H1 (cell line): ENCODE measurements at regions not wholly inside any gene's neighbourhood (a gene's known extent, or its start where the extent isn't known, plus 50 kb on each side); places are given as distances from the start of the nearest gene placed in this dataset.

Experiments used
- CTCF ChIA-PET: fragments of 300-600 bp; sonication (Branson Sonifier 250); formaldehyde crosslinking; loops from one replicate; lab custom pipeline; 2021; ENCODE audit not compliant: partially characterized antibody; lab: Charles Lee
- POLR2A ChIA-PET: fragments of 300-600 bp; sonication (Branson Sonifier 250); formaldehyde crosslinking; loops from one replicate; lab custom pipeline; 2021; ENCODE audit warnings: inconsistent platforms; ENCODE audit not compliant: partially characterized antibody; lab: Charles Lee
- DNase-seq, 2 experiments: peaks; one replicate each; pipeline versions ENCODE4 v3.0.0 to v3.0.0-alpha.2; 2010 to 2022; ENCODE audit warnings: low spot score in 2 of 2, low read depth in 1 of 2, mixed read lengths in 1 of 2
- FAIRE-seq: peaks from 2 replicates; lab custom pipeline; 2011; peaks lifted over from hg19 to GRCh38; lab: Jason Lieb, UNC
- H2AFZ ChIP-seq: 2 replicates; pipeline ENCODE4 v1.8.1; 2012; ENCODE audit warnings: low read length, inconsistent platforms
- H2AK5ac ChIP-seq: 2 replicates; pipeline ENCODE4 v1.6.1; 2013; ENCODE audit warnings: low read depth, low read length
- H2BK120ac ChIP-seq: replicated peaks from 2 replicates; pipeline ENCODE3; 2013; ENCODE audit warnings: low read depth, low read length, inconsistent platforms
- H2BK12ac ChIP-seq: 2 replicates; pipeline ENCODE4 v1.6.1; 2013; ENCODE audit warnings: low read depth, low read length
- H2BK15ac ChIP-seq: 2 replicates; pipeline ENCODE4 v1.6.1; 2013; ENCODE audit warnings: low read length
- H2BK20ac ChIP-seq: 2 replicates; pipeline ENCODE4 v1.6.1; 2013; ENCODE audit warnings: low read length
- H2BK5ac ChIP-seq: 2 replicates; pipeline ENCODE4 v1.6.1; 2013; ENCODE audit warnings: low read depth, low read length
- H3K14ac ChIP-seq: 2 replicates; pipeline ENCODE4 v1.6.1; 2013; ENCODE audit warnings: inconsistent platforms; ENCODE audit not compliant: insufficient read length
- H3K18ac ChIP-seq: 2 replicates; pipeline ENCODE4 v1.6.1; 2013; ENCODE audit warnings: low read length; ENCODE audit errors: extremely low read depth
- H3K23ac ChIP-seq: 2 replicates; pipeline ENCODE4 v1.6.1; 2013; ENCODE audit warnings: inconsistent platforms; ENCODE audit not compliant: insufficient read length
- H3K23me2 ChIP-seq: 2 replicates; pipeline ENCODE4 v1.6.1; 2013; ENCODE audit warnings: low read depth, low read length
- H3K27ac ChIP-seq: 2 replicates; pipeline ENCODE4 v1.6.1; 2011; ENCODE audit warnings: low read depth, low read length, inconsistent platforms
- H3K27me3 ChIP-seq, 4 experiments: replicated peaks in 1 of 4; 1 replicate in 1 of 4; 2 replicates in 3 of 4; pipeline versions ENCODE4 v1.6.1 to v1.8.1; 2011 to 2013; ENCODE audit warnings: low read length in 3 of 4, mild to moderate bottlenecking in 3 of 4, inconsistent platforms in 2 of 4, mixed read lengths in 2 of 4, moderate library complexity in 1 of 4; ENCODE audit not compliant: control insufficient read depth in 3 of 4, insufficient read depth in 3 of 4; ENCODE audit errors: extremely low read depth in 1 of 4
- H3K36me3 ChIP-seq, 4 experiments: 2 replicates each; pipeline versions ENCODE4 v1.6.1 to v1.8.1; 2011 to 2013; ENCODE audit warnings: mild to moderate bottlenecking in 4 of 4, low read length in 3 of 4, moderate library complexity in 2 of 4, control low read depth in 1 of 4, inconsistent platforms in 1 of 4; ENCODE audit not compliant: insufficient read depth in 4 of 4, control insufficient read depth in 2 of 4
- H3K4ac ChIP-seq: replicated peaks from 2 replicates; pipeline ENCODE3; 2013; ENCODE audit warnings: low read length, low read depth, mixed read lengths, inconsistent platforms; ENCODE audit not compliant: insufficient read length
- H3K4me1 ChIP-seq, 4 experiments: replicated peaks in 1 of 4; 1 replicate in 1 of 4; 2 replicates in 3 of 4; pipeline versions ENCODE4 v1.6.1 to v1.8.1; 2011 to 2013; ENCODE audit warnings: low read length in 3 of 4, inconsistent platforms in 2 of 4, mixed read lengths in 1 of 4; ENCODE audit not compliant: insufficient read depth in 4 of 4, control insufficient read depth in 3 of 4
- H3K4me2 ChIP-seq, 2 experiments: 2 replicates each; pipeline versions ENCODE4 v1.6.1 to v1.8.1; 2011 to 2013; ENCODE audit warnings: low read depth in 2 of 2, low read length in 2 of 2, control low read depth in 1 of 2, inconsistent platforms in 1 of 2, mild to moderate bottlenecking in 1 of 2; ENCODE audit not compliant: insufficient read depth in 1 of 2
- H3K4me3 ChIP-seq, 4 experiments: fragments of 200-600, 300-600 bp in 1 of 4; sonication (generic), shearing (Covaris generic), sonication (Bioruptor Twin) in 1 of 4; 2 replicates each; pipeline versions ENCODE4 v1.5.1 to v1.8.1; 2011 to 2016; ENCODE audit warnings: low read length in 4 of 4, low read depth in 3 of 4, control low read depth in 2 of 4, inconsistent platforms in 2 of 4, mild to moderate bottlenecking in 2 of 4, mixed read lengths in 1 of 4, moderate library complexity in 1 of 4; ENCODE audit not compliant: insufficient read depth in 2 of 4; ENCODE audit errors: extremely low read depth in 1 of 4
- H3K56ac ChIP-seq: replicated peaks from 2 replicates; pipeline ENCODE3; 2013; ENCODE audit warnings: low read depth, mild to moderate bottlenecking, mixed read lengths, low read length, inconsistent platforms; ENCODE audit not compliant: insufficient read length
- H3K79me1 ChIP-seq: 2 replicates; pipeline ENCODE4 v1.6.1; 2013; ENCODE audit warnings: low read depth, low read length, control low read depth
- H3K79me2 ChIP-seq, 2 experiments: 2 replicates each; pipeline versions ENCODE4 v1.6.1 to v1.8.1; 2012 to 2013; ENCODE audit warnings: low read length in 2 of 2, mild to moderate bottlenecking in 2 of 2, inconsistent platforms in 1 of 2; ENCODE audit not compliant: insufficient read depth in 2 of 2, control insufficient read depth in 1 of 2
- H3K9ac ChIP-seq, 4 experiments: replicated peaks in 1 of 4; 1 replicate in 1 of 4; 2 replicates in 3 of 4; pipeline versions ENCODE4 v1.6.1 to v1.8.1; 2011 to 2013; ENCODE audit warnings: low read depth in 3 of 4, low read length in 3 of 4, control low read depth in 2 of 4, mild to moderate bottlenecking in 2 of 4, moderate library complexity in 2 of 4, inconsistent platforms in 1 of 4; ENCODE audit errors: extremely low read depth in 1 of 4
- H3K9me3 ChIP-seq, 2 experiments: 2 replicates each; pipeline versions ENCODE4 v1.6.1 to v1.8.1; 2012 to 2013; ENCODE audit warnings: mild to moderate bottlenecking in 2 of 2, moderate library complexity in 2 of 2, control low read depth in 1 of 2, inconsistent platforms in 1 of 2, low read depth in 1 of 2, low read length in 1 of 2, mixed read lengths in 1 of 2; ENCODE audit not compliant: insufficient read depth in 2 of 2
- H4K20me1 ChIP-seq, 2 experiments: replicated peaks in 1 of 2; 2 replicates each; pipeline versions ENCODE3 to v1.8.1; 2011 to 2013; ENCODE audit warnings: inconsistent platforms in 2 of 2, low read length in 2 of 2, mild to moderate bottlenecking in 1 of 2; ENCODE audit not compliant: insufficient read depth in 2 of 2, control insufficient read depth in 1 of 2
- H4K5ac ChIP-seq: 2 replicates; pipeline ENCODE4 v1.6.1; 2013; ENCODE audit warnings: low read length, low read depth, mixed read lengths, inconsistent platforms; ENCODE audit not compliant: insufficient read length
- H4K8ac ChIP-seq: 2 replicates; pipeline ENCODE4 v1.8.0; 2013; ENCODE audit warnings: mild to moderate bottlenecking, moderate library complexity, low read length, inconsistent platforms; ENCODE audit not compliant: insufficient read depth; ENCODE audit errors: extremely low read depth
- H4K91ac ChIP-seq: replicated peaks from 2 replicates; pipeline ENCODE3; 2013; ENCODE audit warnings: low read length, mixed read lengths, inconsistent platforms; ENCODE audit not compliant: insufficient read length
- BRCA1 ChIP-seq: IDR thresholded peaks from 2 replicates; pipeline ENCODE4 v1.6.1; 2012; ENCODE audit warnings: low read depth, low read length, improper control_type of control experiment
- CEBPB ChIP-seq: IDR thresholded peaks from 2 replicates; pipeline ENCODE4 v1.6.1; 2012; ENCODE audit warnings: low read depth, low read length
- CTBP2 ChIP-seq: IDR thresholded peaks from 2 replicates; pipeline ENCODE4 v1.7.0; 2011; ENCODE audit warnings: borderline replicate concordance, mild to moderate bottlenecking, moderate library complexity, mixed read lengths, low read length; ENCODE audit not compliant: insufficient read depth, insufficient read length
- KDM1A ChIP-seq: fragments of 200-600, 300-600 bp; sonication (generic); IDR thresholded peaks from 2 replicates; pipeline ENCODE4 v1.7.1; 2016; ENCODE audit warnings: mild to moderate bottlenecking, low read length, borderline replicate concordance
- KDM4A ChIP-seq: IDR thresholded peaks from one replicate; pipeline ENCODE4 v1.7.1; 2012; ENCODE audit warnings: low read depth, mild to moderate bottlenecking, moderate library complexity, low read length, inconsistent platforms; ENCODE audit not compliant: severe bottlenecking
- SP4 ChIP-seq: IDR thresholded peaks from 2 replicates; pipeline ENCODE4 v1.6.1; 2012; ENCODE audit warnings: low read length, inconsistent platforms
- TAF1 ChIP-seq: IDR thresholded peaks from 2 replicates; pipeline ENCODE4 v1.6.1; 2011; ENCODE audit warnings: mild to moderate bottlenecking, low read depth, low read length
- TBP ChIP-seq: IDR thresholded peaks from 2 replicates; pipeline ENCODE4 v1.6.1; 2011; ENCODE audit warnings: low read depth, low read length, improper control_type of control experiment
- YY1 ChIP-seq: IDR thresholded peaks from 2 replicates; pipeline ENCODE4 v1.6.1; 2011; ENCODE audit warnings: low read depth, mild to moderate bottlenecking, low read length
- TF ChIP-seq, protein P1 (sequence below): IDR thresholded peaks from 2 replicates; pipeline ENCODE4 v1.6.1; 2012; ENCODE audit warnings: inconsistent platforms

DNA sequence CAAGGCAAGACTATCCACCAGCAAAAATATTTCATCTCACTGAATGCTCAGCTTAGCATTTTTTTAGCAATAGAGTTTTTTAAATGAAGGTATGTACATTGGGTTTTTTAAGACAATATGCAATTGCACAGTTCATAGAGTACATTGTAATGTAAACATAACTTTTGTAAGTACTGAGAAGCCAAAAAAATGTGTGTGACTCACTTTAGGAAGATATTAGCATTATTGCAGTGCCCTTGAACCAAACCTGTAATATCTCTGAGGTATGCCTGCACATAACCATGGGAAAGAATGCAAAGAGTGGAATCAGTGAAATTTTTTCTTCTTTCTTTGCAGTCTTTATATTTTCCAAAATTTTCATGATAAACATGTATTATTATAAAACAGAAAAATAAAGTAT, 1533.3 kb upstream of the WWC1 start:
- Histone ChIP-seq H3K23me2 (no peaks in the 10 kb centered on the region), H4K8ac (no peak overlapping the region), H3K23ac (no peak overlapping the region), H3K79me1 (no peaks in the 10 kb centered on the region), H3K4me3 (no peak overlapping the region), H3K27me3 (no peaks in the 10 kb centered on the region), H3K27ac (no peak overlapping the region), H3K79me2 (no peaks in the 10 kb centered on the region), H3K9ac (no peak overlapping the region), H3K56ac (no peak overlapping the region), H2BK20ac (no peak overlapping the region), H3K4me1 (no peaks in the 10 kb centered on the region), H3K4me2 (no peak overlapping the region), H2BK120ac (no peak overlapping the region), H3K18ac (no peak overlapping the region), H4K5ac (no peak overlapping the region), H2BK12ac (no peak overlapping the region), H4K91ac (no peak overlapping the region), H2AFZ (no peak overlapping the region), H4K20me1 (no peaks in the 10 kb centered on the region), H3K36me3 (no peaks in the 10 kb centered on the region), H3K14ac (no peak overlapping the region), H2BK15ac (no peak overlapping the region), H3K4ac (no peak overlapping the region), H2BK5ac (no peak overlapping the region), H3K9me3 (no peaks in the 10 kb centered on the region), H2AK5ac (no peak overlapping the region)
- POLR2A ChIA-PET = no interaction called here
- FAIRE-seq (no peak), DNase-seq (no peak)
- CTCF ChIA-PET = no interaction called here
- TF ChIP-seq TAF1 = no peak
- TF ChIP-seq SP4 = no peak
- no peak for TF ChIP-seq BRCA1
- no peak for TF ChIP-seq TBP
- no peak for TF ChIP-seq YY1
- TF ChIP-seq CTBP2 = no peak
- TF ChIP-seq CEBPB = no peak
- TF ChIP-seq KDM4A = no peak
- TF ChIP-seq KDM1A = no peak
- TF ChIP-seq, protein P1, sequence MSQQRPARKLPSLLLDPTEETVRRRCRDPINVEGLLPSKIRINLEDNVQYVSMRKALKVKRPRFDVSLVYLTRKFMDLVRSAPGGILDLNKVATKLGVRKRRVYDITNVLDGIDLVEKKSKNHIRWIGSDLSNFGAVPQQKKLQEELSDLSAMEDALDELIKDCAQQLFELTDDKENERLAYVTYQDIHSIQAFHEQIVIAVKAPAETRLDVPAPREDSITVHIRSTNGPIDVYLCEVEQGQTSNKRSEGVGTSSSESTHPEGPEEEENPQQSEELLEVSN = no peak
